CD4-positive, alpha-beta T cell treated with Interleukin-12 subunit alpha and Interleukin-12 subunit beta, for 1 hour (primary cell): ENCODE measurements at regions not wholly inside any gene's neighbourhood (a gene's known extent, or its start where the extent isn't known, plus 50 kb on each side); places are given as distances from the start of the nearest gene placed in this dataset.

ENCODE experiments used
- DNase-seq: peaks from one replicate; pipeline ENCODE4 v3.0.0-alpha.2; 2020

DNA sequence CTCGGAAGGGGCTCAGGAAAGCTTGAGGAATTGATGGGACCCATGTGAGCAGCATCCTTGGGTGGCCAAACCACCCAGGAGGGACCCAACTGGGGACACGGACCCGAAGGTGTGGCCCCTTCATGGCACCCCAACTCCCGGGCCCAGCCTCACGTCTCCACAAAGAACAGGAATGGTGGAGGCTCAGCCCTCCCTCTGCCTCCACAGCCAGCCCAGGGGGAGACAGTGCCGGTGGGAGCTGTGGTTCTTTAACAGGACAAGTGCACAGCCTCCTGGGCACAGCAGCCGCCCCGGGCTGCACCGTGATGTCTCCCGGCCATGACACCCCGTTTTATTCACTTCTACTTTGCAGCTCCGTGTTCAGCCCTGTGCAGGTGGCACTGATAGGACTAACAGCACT lies 587.2 kb downstream of the BRD1 start:
- no peak for DNase-seq

DNA sequence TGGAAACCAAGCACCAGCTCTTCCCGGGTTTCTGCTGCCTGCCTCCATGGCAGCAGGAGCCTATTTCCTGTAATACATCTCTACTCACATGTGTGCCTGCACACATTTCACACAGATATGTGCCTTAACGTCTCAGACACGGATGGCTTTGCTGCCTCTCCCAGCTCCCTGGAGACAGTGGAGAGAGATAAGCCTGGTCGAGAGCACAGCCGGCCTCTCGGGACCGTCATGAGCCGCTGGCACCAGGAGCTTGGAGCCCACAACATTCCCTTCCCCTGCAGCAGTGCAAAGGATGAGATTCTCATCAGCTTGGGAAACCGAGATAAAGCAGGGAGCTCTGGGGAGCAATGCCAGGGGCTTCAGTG lies 587.7 kb downstream of the BRD1 start:
- no peak for DNase-seq

DNA sequence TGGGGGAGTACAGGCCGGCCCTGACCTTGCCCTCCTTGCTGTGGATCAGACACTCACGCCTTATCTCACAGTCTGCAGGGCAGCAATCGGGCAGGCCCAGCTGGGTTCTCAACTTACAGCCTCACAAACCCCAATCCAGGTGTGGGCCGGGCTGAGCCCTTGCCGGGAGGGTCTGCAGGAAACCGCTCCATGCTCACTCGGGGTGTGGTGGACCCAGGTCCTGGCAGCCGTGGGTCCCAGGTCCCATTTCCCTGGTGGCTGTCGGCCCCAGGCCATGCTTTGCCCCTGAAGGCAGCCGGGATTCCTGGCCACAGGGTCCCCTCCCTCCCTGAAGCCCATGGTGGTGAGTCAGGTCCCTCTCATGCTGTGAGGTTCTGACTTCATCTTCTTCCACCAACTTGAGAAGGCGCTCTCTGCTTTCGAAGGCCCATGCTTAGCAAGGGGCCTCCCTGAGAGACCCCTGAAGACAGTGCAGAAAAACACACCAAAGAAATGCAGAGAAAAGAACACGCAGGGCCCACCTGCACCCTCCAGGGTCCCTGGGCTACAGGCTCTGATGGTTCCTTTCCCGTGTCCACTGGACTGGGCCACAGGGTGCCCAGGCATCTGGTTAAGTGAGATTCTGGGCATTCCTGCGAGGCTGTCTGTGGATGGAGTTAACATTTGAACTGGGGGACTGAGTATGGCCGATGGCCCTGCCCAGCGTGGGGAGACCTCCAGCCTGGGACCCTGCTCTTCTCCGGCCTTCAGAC lies 588.2 kb downstream of the BRD1 start:
- DNase-seq, result no peak

DNA sequence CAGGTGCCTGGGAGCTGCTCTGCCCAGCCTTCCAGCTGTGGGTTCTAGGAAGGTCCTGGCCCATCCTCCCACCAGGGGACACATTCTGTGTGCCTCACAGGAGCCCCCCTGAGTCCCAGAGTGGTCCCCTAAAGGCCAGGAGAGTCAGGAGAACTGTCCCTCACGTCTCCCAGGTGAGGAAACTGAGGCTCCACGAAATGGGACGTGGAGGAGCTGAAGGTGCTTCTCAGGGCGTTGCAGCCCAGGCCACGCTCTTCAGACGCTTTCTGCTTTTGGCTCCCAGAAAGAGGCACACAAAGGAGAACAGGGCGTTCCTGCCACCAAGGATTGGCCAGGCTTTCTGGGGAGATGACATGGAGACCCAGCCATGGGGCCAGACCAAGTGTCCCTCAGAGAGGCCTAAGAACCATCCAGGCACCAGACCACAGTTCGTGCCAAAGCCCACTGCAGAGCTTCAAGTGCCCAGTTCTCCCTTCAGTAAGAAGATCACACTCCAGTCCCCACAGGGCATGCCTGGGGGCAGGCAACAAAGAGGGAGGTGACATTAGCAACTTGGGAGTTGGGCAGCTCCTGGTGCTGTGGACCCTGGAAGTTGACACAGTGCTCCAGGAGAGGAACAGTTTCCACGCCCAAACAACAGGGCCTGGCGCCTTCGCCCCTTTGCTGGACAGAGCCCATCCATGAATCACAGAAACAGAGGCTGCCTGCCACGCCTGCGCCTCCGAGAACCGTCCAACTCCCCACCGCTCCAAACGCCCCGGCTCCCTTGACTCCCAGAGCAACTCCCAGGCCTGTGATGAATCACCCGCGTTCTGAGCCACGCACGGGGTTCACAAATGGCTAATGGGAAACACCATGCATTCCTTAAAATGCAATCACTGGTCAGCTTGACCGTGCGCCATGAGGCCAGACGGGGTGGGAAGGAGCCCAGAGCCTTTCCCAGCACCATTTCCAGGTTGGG lies 589.2 kb downstream of the BRD1 start:
- no peak for DNase-seq

DNA sequence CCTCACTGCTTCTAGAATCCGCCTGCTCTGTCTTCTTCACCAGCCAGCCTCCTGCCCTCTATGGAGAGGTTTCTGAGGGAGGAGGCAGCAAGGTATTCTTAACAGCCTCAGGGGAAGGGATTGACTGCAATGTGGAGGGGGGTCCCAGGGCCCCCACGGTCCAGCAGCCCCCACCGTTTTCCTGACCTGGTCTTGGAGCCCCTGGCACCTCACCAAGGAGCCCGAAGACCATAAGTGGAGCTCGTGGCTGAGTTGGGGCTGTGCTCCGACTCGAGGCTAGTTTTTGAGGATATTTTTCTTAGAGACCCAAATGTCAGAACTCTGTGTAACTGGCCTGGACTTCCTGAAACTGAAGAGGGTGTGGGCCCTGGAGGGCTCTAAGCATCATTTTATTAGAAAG lies 590.0 kb downstream of the BRD1 start:
- DNase-seq, result no peak

DNA sequence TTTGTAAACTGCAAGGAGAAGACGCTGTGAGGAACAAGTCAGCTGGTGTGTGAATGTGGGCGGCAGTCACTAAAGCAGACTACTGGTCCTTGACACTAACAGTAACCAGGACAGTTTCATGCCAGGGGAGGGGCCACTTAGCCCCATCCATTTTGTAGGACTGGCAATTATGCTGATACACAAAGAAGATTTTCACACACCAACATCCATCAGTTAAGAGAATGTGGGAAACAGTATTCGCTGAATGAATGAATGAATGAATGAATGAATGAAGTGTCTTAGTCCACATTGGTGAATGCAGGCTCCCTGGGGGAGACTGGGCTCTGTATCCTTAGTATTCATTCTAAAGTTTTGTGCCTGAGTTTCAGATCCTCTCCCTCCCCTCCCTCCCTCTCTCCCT lies 590.4 kb downstream of the BRD1 start:
- DNase-seq, result no peak

DNA sequence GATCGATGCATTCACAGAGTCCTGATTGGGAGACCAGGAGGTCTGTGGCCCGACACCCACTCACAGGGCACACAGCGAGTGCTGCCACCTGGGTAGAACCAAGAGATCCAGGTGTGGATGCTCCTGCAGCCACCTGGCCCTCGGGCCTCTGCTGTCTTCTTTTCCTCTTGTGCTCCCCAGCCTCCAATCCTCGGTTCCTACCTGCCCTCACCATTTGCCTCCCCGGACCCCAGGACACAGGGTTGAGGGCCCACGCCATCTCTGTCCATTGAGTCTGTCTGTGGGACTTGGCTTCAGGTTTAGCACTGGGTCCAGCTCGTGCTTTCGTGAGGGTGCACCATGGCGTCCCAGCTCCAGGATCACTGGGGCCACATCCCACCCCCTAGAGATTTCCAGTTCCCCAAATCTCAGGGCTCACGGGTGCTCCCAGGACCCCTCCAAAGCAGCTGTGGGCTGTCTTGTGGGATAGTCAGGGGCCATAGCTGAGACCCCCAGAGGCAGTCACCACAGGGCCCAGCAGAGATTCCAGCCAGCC lies 591.1 kb downstream of the BRD1 start:
- no peak for DNase-seq

DNA sequence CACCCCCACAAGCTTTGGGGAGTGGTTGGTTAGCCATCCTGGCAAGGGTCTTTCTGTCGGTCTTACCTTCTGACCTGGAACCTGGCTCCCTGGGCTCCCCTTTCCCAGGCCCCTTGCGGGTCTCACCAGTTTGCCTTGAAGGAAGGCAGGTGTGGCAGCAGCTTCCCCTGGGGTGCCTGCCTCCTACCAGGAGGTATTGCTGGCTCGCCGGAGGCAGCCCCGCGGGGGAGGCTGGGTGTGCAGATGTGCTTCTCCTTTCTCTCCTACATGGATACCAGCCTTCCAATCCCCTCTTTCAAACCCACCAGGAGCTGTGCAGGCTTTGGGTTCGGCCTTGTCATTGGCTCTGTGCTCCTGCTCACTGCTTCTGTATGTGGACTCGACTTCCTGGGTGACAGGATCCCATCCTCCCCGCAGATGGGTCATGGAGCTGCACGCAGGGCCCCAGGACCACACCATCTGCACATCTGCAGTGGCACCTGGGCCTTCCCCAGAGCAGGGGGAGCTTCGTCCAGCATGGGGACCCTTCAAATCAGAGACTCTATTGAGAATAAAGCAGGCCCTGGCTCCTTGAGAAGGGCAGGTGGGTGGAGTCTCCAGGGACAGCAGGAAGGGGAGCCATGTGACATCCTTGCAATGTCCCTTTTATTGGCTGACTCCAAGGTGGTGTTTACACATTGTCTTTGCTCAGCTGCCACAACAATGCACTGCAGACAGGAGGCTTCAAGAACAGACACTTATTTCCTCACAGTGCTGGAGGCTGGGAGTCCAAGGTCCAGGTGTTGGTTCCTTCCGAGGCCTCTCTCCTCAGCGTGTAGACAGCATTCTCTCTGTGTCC lies 592.0 kb downstream of the BRD1 start:
- DNase-seq, result no peak

DNA sequence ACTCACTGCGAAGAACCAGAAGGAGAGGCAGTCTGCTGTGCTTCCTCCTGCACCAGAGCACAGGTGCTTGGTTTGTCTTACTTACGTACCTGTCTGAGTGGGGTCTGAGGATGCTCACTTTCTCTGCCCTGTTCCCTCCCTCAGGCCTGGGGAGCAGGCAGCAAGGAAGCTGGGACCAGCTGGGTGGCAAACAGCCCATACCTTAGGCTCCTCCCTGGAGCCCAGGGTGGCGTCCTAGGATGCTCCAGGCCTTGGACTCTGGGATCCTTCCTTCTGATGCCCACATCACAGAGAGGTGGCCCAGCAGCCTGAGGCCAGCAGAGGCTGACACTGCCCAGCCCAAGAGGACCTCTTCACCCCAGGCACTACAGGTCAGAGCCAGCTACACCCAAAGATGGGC lies 593.2 kb downstream of the BRD1 start:
- no peak for DNase-seq

DNA sequence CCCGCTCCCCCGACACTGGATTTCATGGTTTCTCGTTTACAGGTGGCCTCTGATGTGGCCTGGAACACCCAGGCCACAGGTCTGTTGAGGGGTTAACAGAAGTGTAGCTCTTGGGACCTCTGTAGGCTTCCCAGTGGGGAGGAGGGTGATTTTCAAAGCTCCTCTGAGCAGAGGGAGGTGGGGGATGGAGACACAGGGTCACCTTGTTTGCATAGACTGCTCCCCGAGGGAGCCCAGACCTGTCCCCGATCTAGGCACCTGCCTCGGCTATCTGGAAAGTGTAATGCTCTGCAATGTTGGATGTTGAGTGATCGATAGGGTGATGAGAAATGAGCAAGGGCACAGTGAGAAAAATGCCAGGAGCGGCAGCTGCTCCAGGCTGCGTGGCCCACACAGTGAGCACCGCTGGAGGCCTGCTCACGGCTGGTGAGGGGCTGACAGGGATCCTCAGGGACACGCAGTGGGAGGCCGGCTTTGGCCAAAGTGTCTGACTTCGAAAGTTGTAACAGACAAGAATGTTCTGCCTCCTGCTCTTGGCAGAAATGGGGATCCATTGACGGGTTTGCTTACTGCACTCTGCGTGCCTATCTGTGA lies 594.1 kb downstream of the BRD1 start:
- DNase-seq, result no peak

DNA sequence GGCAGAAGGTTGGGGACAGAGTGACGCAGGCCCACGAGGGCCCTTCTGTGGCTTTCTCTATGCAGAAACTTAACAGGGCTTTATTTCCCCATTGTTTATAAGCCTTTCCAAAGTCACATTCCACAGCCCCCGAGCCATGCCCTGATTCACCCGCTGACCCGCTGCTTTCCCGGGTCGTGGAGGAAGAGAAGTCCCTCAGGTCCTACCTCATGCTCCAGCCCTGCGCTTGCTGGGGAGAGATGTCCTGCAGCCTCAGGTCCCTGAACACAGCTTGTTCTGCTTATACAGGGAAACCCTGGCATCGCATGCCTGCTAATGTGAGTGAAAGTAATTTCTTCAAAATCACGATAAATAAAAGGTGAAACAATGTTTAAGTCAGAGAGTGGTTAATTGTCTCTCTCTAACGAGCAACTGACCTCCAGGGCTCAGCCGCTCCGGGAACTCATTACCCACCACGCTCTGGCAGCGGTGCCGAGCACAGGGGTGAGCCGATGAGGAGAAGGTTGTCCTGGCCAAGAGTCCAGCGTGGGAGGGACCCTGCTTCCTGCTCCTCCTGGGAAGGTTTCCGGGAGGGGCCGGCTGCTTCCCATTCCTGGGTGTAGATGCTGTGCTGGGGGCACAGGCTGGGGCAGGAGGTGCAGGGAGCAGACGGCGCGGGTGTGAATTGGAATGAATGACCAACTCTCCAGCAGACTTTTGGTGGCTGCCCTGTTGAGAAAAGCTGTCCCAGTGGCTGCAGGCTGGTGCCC lies 595.2 kb downstream of the BRD1 start:
- DNase-seq, result no peak

DNA sequence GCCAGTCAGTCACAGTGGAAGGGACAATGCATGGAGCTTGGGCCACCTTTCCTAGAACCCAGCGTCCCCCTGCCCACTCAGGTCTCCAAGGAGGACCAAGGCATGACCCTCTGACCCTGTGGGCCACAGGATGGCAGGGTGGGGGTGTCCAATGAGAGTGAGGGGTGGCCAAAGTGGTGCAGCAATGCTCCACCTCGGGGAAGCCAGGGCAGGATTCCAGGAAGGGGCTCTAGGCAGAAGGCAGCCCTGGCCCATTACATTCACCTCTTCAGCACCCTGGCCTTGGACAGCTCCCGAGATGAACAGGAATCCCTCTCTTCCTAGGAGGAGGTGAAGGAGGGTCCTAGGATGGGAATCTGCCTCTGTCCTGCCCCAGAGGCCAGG lies 597.5 kb downstream of the BRD1 start:
- DNase-seq, result no peak

DNA sequence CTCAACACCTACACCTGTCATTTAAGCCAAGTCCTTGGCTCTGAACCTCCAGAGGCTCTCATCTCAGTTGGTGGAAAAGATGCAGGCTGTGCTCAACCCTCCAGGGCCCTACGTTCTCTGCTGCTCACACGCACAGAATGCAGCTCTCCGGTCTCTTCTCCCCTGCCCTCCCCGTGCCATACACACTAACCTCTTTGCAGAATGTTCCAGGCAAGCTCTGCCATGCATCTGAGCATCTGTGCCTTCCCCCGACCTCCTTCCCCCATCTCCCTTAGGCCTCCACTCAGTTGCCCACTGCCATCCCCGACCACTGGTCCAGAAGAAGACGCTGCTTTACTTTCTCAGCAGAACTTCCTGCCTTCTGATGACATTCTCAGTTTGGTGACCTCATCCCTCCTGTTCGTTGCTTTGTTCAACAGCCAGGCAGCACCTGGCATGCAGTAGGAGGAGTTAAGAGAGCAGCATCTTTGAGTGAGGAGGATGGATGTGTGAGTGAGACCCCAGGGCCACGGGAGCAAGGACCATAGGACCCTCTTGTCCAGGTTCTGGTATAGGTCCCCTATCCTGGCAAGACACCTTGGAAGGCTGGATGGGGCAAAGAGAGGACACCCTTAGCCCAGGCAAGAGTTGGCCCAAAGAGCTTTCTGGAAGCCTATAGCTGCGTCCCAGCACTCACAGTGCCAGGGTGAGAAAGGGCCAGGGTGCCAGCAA lies 598.0 kb downstream of the BRD1 start:
- no peak for DNase-seq

DNA sequence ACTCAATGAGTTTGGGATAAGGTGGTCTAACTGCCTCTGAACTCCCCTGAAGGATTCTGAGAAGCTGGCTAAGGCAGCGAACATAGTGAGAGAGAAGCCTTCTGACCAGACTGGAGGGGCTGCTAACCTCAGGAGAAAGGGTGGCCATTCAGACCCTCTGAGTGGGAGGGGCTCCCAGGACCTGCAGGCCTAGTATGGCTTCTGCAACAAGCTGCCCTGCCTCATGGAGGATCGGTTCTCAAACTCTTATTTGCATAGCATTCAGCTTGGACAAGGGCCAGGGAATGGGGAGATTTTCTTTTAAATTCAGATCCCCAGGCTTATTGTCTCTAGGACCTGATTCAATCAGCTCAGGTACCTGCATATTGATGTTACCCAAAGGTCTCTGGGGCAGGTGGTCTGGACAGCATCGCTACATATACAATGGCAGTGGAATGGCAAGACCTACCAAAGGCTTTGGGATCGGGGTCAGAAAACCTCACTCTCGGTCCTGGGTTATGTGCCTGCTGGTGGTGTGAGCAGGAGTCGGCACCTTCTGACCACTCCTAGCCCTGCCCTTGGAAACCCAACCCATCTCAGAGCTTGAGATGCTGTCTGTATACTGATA lies 599.1 kb downstream of the BRD1 start:
- DNase-seq, result no peak

DNA sequence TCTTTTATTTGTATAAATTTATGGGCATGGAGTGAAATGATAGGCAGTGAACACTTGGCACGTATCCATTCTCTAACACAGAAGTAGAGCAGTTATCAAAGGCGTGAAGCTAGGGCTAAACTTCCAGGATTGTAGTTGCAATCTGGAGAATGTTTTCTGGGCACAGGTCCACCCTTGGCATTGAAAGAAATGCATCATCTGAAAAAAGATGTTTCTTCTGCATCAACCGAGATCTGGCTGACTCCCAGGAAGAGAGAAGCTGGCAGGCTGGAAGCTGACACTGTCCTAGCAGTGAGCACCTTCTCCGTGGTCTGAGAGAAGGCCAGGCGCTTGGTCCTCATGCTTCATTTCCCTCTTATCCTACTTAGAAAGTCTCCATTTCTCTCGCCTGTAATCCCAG lies 600.0 kb downstream of the BRD1 start:
- DNase-seq, result no peak

DNA sequence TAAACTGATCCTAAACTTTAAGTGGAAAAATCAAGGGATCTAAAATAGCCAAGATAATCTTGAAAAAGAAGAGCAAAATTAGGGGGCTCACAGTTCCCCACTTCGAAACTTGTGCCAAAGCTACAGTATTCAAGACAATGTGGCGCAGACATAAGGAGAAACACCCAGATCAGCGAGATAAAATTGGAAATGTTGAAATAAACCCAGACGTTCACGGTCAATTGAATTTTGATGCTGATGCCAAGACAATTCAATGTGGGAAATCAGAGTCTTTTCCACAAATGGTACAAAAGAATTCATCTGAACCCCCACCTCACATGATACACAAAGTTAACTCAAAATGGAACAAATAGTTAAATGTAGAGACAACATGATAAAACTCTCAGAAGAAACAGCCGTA lies 601.6 kb downstream of the BRD1 start:
- DNase-seq, result no peak

DNA sequence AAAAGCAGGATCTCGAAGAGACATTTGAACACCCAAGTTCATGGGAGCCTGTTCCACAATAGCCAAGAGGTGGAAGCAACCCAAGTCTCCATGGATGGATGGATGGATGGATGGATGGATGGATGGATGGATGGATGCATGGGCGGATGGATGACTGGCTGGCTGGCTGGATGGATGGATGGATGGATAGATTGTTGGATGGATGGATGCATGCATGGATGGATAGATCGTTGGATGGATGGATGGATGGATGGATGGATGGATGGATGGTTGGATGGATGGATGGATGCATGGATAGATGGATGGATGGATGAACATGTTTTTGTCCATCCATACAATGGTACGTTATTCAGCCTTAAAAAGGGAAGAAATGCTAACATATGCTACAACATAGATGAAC lies 603.4 kb downstream of the BRD1 start:
- DNase-seq, result no peak

DNA sequence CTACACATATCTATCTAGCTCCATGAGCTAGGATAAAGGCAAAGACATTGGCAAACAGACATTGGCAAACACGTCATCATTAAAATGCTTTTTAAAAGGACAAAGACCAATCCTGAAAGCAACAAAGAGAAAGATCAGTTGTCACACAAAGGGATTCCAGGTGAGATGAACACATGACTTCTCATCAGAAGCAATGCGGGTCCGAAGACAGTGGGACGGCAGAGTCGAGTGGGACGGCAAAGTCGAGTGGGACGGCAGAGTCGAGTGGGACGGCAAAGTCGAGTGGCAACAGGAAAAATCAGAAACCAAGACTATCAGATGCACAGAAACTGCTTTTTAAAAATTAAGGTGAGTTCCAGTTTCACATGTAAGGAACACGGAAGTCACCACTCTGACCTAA lies 609.5 kb downstream of the BRD1 start:
- no peak for DNase-seq

DNA sequence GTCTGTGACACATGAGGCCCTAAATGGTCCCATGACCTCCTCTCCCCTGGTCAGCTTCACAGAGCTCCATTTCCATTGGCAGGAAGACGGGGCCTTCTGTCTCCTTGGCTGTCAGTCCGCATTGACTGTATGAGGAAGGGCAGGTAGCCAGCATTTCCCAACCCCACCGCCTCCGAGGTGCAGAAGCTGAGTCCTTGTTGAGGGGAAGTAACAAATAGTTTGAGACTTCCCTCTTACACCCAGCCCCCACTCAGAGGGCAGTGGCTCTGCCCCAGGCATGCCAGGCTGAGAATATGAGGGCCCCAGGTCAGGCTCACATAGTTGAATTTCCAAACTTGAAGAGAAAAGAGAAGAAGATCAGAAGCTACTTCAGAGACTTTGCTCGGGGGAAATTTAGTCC lies 611.1 kb downstream of the BRD1 start:
- DNase-seq, result no peak

DNA sequence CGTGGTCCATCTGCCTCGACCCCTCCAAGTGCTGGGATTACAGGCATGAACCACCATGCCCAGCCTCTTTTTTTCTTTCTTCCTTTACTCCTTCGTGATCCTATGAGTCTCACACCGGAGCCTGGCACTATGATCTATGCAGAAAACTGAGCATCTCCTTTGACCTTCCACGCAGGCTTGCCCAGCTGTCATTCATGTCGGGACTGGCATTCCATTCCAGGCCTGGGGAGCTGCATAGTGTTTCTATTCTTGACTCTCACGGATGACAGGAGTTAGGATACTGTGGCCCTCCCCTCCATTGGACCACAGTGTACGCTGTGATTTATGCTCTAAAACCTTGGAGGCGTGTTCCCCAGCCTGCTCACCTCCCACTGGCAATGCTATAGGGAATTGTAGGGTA lies 611.8 kb downstream of the BRD1 start:
- DNase-seq, result no peak

DNA sequence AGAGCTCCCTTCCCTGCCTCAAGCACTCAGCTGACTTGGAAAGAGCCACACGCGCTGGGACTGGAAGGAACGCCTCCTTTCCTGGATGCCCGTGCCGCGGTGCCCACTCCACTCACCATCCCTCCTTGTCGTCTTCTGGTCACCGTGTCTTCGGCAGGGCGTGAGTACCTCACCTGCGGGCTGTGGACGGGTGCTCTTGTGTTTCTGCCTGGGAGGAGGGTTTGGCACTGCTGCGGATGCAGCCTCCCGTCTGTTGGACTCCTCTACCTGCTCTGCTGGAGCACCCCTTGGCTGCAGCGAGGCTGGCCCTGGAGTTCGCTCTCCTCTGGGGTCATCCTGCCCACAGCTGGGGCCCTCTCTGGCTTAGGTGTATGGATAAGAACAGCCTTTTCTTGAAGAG lies 612.7 kb downstream of the BRD1 start:
- no peak for DNase-seq
